ENCODE measurements at regions not wholly inside any gene's neighbourhood (a gene's known extent, or its start where the extent isn't known, plus 50 kb on each side); places are given as distances from the start of the nearest gene placed in this dataset.

- H3K27me3 Mint-ChIP-seq (ENCODE audit: low read depth), result no peaks in the 10 kb centered on the region
- no peak overlapping the region for H3K4me3 Mint-ChIP-seq
- H3K36me3 Mint-ChIP-seq (ENCODE audit: low read depth), result no peaks in the 10 kb centered on the region
- peaks cover 10% of the 10 kb centered on the region for H3K9me3 Mint-ChIP-seq
- no peak for TF ChIP-seq CTCF (IDR thresholded peaks at IDR 0.05; ENCODE audit: unreplicated experiment in 3 of 3)
- H3K4me1 Mint-ChIP-seq, result no peaks in the 10 kb centered on the region
- peak overlapping the region in 1 of 3 experiments; percentile 4 for H3K27ac Mint-ChIP-seq
Observed at GRCh38 chr4:124565371-124565770, 147.2 kb downstream of the ANKRD50 start.

- no peaks in the 10 kb centered on the region for H3K4me1 Mint-ChIP-seq
- no peak for TF ChIP-seq CTCF (IDR thresholded peaks at IDR 0.05; ENCODE audit: unreplicated experiment in 3 of 3)
- no peak overlapping the region for H3K4me3 Mint-ChIP-seq
- no peaks in the 10 kb centered on the region for H3K27me3 Mint-ChIP-seq (ENCODE audit: low read depth)
- H3K36me3 Mint-ChIP-seq (ENCODE audit: low read depth), result no peaks in the 10 kb centered on the region
- peaks cover 9% of the 10 kb centered on the region for H3K9me3 Mint-ChIP-seq
- H3K27ac Mint-ChIP-seq, result peak overlapping the region in 1 of 3 experiments; percentile 4
Observed at GRCh38 chr4:124566030-124566429, 146.5 kb downstream of the ANKRD50 start.

- Mint-ChIP-seq H3K4me3 (no peak overlapping the region), H3K27me3 (ENCODE audit: low read depth) (no peaks in the 10 kb centered on the region), H3K9me3 (peaks cover 13% of the 10 kb centered on the region), H3K36me3 (ENCODE audit: low read depth) (peaks cover 3% of the 10 kb centered on the region), H3K27ac (no peak overlapping the region), H3K4me1 (no peaks in the 10 kb centered on the region)
- TF ChIP-seq CTCF (IDR thresholded peaks at IDR 0.05; ENCODE audit: unreplicated experiment in 3 of 3), result no peak
Observed at GRCh38 chr4:124573056-124573455, 139.5 kb downstream of the ANKRD50 start.

- Mint-ChIP-seq H3K27me3 (ENCODE audit: low read depth) (no peaks in the 10 kb centered on the region), H3K4me1 (no peaks in the 10 kb centered on the region)
- no peak for TF ChIP-seq CTCF (IDR thresholded peaks at IDR 0.05; ENCODE audit: unreplicated experiment in 3 of 3)
Observed at GRCh38 chr4:124579896-124580295, 132.6 kb downstream of the ANKRD50 start.

GRCh38 chr4:124583797-124584196 lies 128.7 kb downstream of the ANKRD50 start:
- no peaks in the 10 kb centered on the region for H3K4me1 Mint-ChIP-seq
- peaks cover 38% of the 10 kb centered on the region for H3K9me3 Mint-ChIP-seq
- peaks cover 16% of the 10 kb centered on the region for H3K36me3 Mint-ChIP-seq (ENCODE audit: low read depth)
- no peak overlapping the region for H3K4me3 Mint-ChIP-seq
- H3K27ac Mint-ChIP-seq, result no peak overlapping the region
- TF ChIP-seq CTCF (IDR thresholded peaks at IDR 0.05; ENCODE audit: unreplicated experiment in 3 of 3), result no peak
- H3K27me3 Mint-ChIP-seq (ENCODE audit: low read depth), result no peaks in the 10 kb centered on the region

More at GRCh38 chr4:124579896-124580295, 132.6 kb downstream of the ANKRD50 start:
- Mint-ChIP-seq H3K9me3 (peaks cover 38% of the 10 kb centered on the region), H3K36me3 (ENCODE audit: low read depth) (peaks cover 11% of the 10 kb centered on the region), H3K27ac (no peak overlapping the region), H3K4me3 (no peak overlapping the region)

- H3K4me1 Mint-ChIP-seq, result peaks cover 21% of the 10 kb centered on the region
- H3K36me3 Mint-ChIP-seq (ENCODE audit: low read depth), result peaks cover 9% of the 10 kb centered on the region
- H3K9me3 Mint-ChIP-seq, result peaks cover 17% of the 10 kb centered on the region
- H3K27me3 Mint-ChIP-seq (ENCODE audit: low read depth), result no peaks in the 10 kb centered on the region
- no peak overlapping the region for H3K4me3 Mint-ChIP-seq
- TF ChIP-seq CTCF (IDR thresholded peaks at IDR 0.05; ENCODE audit: unreplicated experiment in 3 of 3), result no peak
- H3K27ac Mint-ChIP-seq, result no peak overlapping the region
Observed at GRCh38 chr4:124589786-124590185, 122.7 kb downstream of the ANKRD50 start.
